ENCODE measurements at regions not wholly inside any gene's neighbourhood (a gene's known extent, or its start where the extent isn't known, plus 50 kb on each side); places are given as distances from the start of the nearest gene placed in this dataset.
"Not testable (repeated sequence)": the region's sequence is repeated elsewhere in the genome, so short reads cannot be mapped to it uniquely, and the experiment has no call there.

DNA sequence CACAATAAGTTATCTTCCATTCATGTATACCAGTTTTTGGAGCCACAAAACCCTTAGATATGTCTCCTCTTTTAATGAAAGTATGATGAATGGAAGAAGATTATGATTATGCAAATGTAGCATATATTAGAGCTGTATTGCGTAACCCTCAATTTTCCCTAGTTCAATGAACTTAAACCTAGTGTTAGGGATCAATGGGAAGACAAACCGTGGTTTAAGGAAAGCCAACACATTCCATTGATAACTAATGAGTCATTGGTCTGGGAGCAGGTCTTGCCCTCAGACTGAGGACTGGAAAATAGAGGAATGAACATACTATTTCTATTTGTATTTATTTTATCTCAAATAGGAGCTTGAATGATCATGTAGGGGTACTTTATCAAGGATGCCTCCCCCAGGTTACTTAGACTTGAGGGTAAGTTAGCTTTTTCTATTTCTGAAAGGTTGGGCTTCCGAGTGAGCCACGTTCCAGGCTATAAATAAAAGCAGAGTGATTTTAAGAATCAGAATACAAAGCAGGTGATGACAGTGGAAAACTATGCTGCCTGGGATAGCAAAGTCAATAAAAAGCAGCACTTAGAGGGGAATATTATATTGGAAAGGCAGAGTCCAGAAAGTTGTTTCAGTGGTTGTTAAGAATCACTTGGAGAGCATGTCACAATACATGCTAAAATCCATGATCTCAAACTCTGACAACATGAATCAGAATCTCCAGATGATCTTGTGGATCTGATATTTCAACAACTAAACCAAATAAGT, 356.0 kb downstream of the ADAM29 start:
- intact Hi-C loops (cut with DNase I): no loop called here
- no peak for DNase-seq

GRCh38 chr4:175277816-175278215, 359.7 kb downstream of the ADAM29 start:
- intact Hi-C loops (cut with DNase I): no loop called here
- no peak for DNase-seq

DNA sequence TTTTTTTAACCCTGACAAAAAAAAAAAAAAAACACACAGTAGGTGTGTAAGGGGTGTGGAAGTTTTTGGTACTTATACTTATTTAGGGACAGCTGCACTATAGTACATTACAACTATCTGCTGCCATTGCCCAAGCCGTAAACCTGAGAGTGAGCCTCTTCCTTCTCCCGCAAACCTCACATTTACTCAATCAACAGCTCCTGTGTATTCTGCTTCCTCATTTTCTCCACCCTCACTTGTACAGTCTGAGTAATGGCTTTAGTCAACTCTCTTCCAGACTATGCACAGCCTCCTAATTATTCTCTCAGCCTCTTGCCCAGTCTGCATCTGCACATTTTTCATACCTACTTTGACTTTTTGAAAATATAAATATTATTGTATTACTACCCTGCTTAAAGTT, 362.0 kb downstream of the ADAM29 start:
- intact Hi-C loops (cut with DNase I): no loop called here

DNA sequence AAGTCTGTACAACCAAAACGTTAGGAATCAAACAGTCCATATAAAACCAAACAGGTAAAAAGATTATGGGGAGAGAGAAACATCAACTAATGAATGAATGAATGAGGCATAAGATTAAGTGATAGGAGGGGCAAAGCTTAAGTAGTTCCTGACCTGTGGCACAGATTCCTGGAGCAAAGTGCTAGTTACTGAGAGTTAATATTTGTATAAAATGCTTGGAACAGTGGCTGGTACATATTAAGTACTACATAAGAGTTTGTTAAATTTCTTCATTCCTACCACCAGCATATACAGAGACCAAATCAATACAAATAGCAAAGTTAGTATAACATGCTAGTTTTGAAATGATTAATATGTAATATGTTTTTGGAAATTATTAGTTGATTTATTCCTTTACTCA, 363.7 kb downstream of the ADAM29 start:
- no peak for DNase-seq
- intact Hi-C loops (cut with DNase I): no loop called here

More for the DNA sequence above, 362.0 kb downstream of the ADAM29 start:
- no peak for DNase-seq

- intact Hi-C loops (cut with DNase I): no loop called here
- DNase-seq: no peak
Measured at GRCh38 chr4:175282407-175282806, 364.2 kb downstream of the ADAM29 start.

GRCh38 chr4:175290401-175290800, 372.2 kb downstream of the ADAM29 start:
- intact Hi-C loops (cut with DNase I): no loop called here
- no peak for DNase-seq

DNA sequence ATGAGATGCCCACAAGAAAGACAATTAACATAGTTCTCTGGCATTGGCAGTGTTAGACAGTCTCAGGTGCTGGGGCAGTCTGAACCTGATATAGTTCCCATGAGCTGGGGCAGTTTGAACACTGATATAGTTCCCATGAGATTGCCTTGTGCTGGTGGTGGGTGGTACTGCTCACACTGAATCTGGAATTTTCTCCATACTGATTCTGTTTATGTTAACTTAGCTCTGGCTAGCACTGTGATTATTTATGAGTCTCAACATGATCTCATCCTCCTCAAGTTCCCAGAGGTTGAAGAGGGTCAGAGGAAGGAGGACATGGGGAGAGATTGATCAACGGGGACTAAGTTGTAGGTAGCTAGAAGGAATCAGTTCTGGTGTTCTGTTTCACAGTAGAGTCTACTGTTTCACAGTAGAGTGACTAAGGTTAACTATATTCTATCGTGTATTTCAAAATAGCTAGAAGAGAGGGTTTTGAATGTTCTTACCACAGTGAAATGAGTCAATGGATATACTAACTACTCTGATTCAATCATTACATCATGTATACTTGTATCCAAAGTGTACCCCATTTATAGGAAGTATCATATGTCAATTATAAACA, 379.9 kb downstream of the ADAM29 start:
- intact Hi-C loops (cut with DNase I): no loop called here
- no peak for DNase-seq

DNA sequence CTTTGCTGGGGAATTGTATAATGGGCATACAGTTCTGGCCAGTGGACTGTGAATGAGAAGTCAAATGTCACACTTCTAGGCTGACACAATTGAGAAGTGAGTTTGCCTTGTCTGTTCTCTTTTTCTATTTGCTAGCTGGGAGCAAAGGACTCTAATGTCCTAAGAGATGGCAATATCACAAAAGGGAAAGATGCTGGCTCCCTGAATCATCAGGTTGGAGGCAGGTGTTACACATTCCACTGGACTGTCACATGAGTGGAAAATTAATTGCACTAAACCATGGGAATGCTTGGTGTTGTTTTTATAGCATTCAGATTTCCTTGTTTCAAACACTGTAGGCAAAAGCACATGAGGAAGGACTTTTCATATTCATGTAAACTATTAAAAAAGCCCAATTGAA, 388.3 kb downstream of the ADAM29 start:
- intact Hi-C loops (cut with DNase I): no loop called here
- no peak for DNase-seq

DNA sequence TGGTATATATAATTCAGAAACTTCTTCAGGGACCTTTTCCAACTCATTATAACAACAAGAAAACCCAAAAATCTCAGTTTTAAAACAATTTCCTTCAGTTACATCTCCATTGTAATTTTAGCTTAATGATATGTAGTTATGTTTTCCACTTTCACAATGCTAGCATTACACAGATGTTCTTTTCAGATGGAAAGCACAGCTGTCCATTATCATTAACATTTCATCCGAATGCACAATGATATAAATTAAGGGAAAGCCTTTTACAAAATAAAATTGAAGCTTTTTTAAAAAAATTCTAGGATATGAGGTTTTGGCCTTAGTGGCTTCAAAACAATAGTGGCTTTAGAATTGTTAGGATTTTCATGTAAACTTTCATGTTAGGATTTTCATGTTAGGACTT, 389.2 kb downstream of the ADAM29 start:
- intact Hi-C loops (cut with DNase I): no loop called here

DNA sequence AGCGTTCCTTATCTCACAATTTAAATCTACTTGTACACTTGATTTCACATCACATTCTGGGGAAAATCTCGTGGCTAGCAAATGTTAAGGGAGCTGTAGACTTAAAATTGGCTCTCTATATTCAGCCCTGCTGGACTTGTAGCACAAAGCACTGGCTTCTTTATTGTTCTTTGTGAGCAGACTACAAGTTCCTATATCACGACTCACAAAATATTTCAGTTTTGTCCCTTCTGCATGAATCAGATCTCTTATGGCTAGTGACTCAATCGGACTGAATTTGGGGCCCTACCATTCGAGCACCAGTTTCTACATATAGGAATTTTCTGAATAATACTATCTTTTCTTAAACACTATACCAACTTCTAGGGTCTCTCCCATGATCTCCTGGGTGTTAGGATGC, 390.1 kb downstream of the ADAM29 start:
- intact Hi-C loops (cut with DNase I): no loop called here
- DNase-seq: no peak

More for the DNA sequence above, 389.2 kb downstream of the ADAM29 start:
- DNase-seq: no peak

DNA sequence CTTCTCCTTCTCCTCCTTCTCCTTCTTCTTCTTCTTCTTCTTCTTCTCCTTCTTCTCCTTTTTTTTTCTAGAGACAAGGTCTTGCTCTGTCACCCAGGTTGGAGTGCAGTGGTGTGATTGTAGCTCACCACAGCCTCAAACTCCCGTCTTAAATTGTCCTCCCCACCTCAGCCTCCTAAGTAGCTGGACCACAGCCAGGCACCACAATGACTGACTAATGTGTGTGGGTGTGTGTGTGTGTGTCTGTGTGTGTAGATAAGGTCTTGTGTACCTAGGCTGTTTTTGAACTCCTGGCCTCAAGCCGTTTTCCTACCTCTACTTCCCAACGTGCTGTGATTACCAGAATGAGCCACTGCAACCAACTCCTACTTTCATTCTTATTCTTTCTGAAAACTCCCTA, 390.9 kb downstream of the ADAM29 start:
- intact Hi-C loops (cut with DNase I): no loop called here
- DNase-seq: no peak

DNA sequence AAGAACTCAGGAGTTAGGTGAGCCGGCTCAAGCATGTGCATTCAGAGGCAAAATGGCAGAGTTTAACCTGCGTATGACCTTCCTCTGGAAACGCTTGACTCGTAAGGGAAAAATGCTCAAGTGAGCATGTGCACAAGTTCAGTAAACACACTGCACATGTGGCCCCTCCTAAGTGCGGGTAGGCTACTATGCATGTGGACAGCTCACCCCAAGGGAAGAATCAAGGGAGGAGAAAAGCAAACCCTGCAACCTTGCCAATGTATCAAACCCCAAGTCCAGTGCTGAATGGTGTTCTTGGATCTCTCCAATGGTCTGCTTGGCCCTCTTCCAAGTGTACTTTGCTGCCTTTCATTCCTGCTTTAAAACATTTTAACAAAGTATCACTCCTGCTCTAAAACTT, 407.1 kb downstream of the ADAM29 start:
- intact Hi-C loops (cut with DNase I): no loop called here

GRCh38 chr4:175326796-175327195, 408.6 kb downstream of the ADAM29 start:
- DNase-seq: no peak
- intact Hi-C loops (cut with DNase I): no loop called here

More for the DNA sequence above, 407.1 kb downstream of the ADAM29 start:
- DNase-seq: no peak

DNA sequence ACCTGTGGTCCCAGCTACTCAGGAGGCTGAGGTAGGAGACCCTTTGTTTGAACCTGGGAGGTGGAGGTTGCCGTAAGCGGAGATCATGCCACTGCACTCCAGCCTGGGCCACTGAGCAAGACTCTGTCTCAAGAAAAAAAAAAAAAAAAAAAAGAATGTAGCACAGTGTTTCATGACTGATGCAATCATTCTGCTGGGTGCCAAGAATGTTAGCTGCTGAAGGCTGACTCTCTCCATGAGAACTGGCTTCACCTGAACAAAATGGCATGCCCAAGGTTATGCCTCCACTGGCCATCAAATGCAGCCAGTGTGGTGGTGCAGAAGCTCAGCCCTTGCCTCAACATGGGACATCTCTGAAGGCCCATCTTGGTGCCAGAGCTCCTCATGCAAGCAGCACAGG, 412.1 kb downstream of the ADAM29 start:
- intact Hi-C loops (cut with DNase I): no loop called here

DNA sequence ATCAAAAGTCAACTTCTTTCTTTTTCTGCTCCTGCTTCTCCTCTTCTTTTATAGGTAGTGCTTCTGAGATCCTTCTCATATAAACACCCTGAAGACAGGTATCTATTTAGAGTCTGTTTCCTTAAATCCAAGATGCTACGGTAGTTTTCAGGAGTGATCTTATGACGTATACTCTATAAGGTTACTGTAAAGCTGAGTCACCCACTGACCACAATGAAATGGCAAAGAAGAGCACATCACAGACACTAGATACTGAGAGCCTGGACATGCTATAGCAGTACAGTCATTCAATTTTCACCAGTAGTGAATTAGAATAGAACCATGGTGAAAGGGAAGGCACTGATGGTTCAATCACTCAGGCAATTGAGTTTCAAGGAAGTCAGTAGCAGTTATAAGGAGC, 412.5 kb downstream of the ADAM29 start:
- intact Hi-C loops (cut with DNase I): no loop called here
- no peak for DNase-seq

More for the DNA sequence above, 412.1 kb downstream of the ADAM29 start:
- no peak for DNase-seq

- DNase-seq: no peak
- intact Hi-C loops (cut with DNase I): no loop called here
Measured at GRCh38 chr4:175335331-175335730, 417.2 kb downstream of the ADAM29 start.

DNA sequence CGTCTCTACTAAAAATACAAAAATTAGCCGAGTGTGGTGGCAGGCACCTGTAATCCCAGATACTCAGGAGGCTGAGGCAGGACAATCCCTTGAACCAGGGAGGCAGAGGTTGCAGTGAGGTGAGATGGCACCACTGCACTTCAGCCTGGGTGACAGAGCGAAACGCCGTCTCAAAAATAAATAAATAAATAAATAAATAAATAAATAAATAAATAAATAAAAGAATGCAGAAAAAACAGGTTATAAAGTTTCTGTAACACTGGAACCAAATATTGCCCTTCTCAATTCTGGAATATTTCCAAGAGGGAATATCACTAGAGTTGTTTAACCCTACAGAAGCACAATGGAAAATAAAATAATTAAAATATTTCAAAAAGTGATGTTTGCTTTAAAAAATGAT, 418.4 kb downstream of the ADAM29 start:
- DNase-seq; intact Hi-C loops (cut with DNase I): not testable (repeated sequence)

GRCh38 chr4:175339100-175339707, 421.0 kb downstream of the ADAM29 start:
- intact Hi-C loops (cut with DNase I): no loop called here
- DNase-seq: no peak

DNA sequence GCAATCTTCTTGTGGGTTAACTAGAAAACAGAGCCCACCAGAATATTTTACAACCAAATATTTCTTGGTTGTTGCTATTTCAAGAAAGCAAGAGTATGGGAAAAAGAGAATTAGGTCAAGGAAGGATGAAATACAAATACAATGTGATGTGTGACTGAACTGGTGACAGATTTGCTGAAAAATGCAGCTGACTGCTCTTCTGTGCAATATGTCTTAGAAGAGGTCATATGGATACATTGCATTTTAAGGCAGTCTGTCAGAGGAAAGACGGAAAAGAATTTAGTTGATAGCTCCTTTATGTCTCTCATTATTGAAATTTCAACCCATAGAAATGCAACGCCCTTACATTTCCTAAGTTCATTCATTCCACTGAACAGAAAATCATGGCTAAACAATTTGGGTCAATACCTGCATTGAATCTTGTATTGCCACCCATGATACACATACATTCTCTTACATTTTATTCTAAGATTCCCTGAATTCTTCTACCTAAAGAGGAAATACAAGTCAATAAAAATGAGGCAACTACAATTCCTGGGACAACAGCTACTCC, 423.1 kb downstream of the ADAM29 start:
- intact Hi-C loops (cut with DNase I): no loop called here
- DNase-seq: no peak

GRCh38 chr4:175346376-175346775, 428.2 kb downstream of the ADAM29 start:
- intact Hi-C loops (cut with DNase I): no loop called here
- DNase-seq: no peak

DNA sequence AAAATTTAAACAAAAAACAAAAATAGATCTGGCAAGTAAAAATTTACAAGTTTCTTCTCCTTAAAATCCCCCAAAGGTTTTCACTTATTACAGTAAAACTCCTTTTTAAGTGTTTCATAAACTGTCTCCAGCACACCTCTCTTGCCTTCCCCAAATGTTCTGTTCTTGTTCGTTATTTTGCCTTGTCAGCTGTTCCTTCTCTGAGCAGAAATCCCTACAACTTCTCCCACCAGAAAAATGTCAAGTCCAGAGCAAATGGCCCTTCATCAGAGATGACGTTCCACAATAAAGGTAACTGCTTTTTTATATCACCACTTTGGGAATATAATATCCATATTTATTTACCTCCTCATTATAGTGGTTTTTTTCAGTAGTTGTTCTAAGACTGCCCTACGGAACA, 432.1 kb downstream of the ADAM29 start:
- intact Hi-C loops (cut with DNase I): no loop called here
- no peak for DNase-seq

GRCh38 chr4:175351473-175351872, 433.3 kb downstream of the ADAM29 start:
- intact Hi-C loops (cut with DNase I): no loop called here
- no peak for DNase-seq
